ENCODE measurements at regions not wholly inside any gene's neighbourhood (a gene's known extent, or its start where the extent isn't known, plus 50 kb on each side); places are given as distances from the start of the nearest gene placed in this dataset.

DNA sequence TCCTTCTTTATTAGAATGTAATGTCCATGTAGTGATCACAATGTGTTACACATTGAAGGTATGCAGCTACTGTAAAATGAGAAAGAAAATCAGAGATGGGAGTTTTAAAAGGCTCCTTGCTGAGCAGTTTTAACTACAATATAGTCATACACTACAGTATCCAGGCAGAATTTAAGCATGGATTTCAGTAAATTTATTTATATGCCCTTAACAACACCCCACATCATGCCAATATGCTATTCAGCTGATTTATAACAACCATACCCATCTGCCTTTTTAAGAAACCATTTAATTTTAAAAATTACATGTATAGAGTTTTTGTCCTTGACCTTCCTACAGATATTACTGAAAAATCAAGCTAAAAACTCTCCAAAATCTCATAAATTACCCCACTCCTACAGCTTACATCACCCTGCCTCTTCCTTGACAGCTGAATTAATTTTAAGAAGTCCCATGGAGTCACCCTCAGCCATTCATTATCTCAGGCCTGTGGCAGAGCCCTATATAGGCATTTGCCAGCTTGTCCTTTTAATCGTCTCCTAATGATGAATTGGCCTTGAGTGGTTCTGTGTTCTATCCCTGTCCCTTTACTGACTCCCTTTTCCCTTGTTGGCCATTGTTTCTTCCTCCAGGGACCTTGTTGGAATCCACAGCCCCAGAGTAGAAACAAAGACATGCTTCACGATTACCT is 797.6 kb upstream of the ARRDC4 start:
- no peak for DNase-seq (ENCODE audit: low read depth, low spot score)

DNA sequence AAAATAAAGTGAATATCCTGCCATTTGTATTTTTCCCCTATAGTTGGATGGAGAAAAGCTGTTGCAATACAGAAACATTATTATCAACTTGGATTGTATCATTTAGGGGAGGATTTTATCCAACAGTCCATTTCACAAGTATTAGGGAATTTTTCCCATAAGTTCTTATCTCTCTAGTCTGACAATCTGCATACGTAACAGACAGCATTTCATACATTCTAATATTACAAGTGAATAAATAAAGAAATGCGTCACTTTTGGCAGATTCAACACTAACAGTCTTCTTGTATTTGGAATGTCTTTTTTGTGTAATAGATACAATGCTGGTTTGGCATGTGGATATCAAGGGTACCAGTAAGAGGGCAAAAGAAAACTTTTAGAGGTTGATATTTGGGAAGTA is 795.3 kb upstream of the ARRDC4 start:
- no peak for DNase-seq (ENCODE audit: low read depth, low spot score)

DNA sequence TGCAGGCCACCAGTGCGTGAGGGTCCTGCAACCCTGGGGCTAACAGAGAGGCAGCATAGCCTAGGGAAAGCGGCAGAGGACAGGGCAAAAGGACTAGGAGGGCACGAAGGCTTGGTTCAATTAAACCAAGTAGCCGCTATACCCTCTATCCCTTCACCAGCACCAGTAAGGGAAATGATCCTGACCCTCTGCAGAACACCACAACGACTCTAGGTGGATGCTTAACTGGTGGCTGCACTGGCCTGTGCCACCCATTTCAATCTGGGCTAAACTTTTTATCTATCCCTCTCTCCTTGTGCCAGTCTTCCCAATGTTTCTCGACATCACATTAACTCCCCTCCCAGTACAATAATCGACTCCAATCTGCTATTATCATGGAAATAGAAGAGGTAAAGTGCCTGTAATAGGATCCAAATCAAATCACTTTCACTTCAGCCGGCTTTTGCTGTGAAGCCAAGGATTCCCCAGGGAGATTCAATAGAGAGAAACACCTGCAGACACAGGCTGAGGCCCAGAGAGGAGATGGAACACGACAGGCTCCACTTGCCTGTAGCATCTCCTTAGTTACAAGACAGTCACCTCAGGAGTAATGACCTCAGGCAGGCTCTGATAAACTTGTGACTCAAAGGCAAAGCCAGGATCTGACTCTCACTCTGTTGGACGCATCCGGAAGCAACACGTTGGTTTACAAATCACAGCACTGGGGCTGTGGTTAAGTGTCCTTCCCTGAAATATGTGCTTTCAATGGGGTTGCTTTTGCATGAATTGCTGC is 791.6 kb upstream of the ARRDC4 start:
- DNase-seq (ENCODE audit: low read depth, low spot score) = no peak

DNA sequence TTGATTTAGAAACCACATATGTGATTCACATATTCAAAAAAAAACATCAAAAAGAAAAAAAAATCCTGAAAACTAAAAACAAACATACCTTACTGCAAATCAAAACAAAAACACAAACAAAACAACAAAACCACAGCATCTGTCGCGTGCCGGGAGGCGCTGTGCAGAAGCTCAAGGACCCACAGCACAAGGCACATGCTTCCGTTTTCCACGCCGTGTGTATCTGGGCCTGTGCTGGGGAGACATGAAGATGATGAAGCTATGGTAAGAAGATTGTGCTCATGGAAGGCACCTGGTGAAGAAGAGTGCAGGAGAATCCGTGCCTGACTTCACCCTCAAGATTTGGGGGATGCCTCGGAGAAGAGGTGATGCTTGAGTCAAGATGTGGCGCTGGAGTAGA is 788.9 kb upstream of the ARRDC4 start:
- DNase-seq (ENCODE audit: low read depth, low spot score) = no peak

DNA sequence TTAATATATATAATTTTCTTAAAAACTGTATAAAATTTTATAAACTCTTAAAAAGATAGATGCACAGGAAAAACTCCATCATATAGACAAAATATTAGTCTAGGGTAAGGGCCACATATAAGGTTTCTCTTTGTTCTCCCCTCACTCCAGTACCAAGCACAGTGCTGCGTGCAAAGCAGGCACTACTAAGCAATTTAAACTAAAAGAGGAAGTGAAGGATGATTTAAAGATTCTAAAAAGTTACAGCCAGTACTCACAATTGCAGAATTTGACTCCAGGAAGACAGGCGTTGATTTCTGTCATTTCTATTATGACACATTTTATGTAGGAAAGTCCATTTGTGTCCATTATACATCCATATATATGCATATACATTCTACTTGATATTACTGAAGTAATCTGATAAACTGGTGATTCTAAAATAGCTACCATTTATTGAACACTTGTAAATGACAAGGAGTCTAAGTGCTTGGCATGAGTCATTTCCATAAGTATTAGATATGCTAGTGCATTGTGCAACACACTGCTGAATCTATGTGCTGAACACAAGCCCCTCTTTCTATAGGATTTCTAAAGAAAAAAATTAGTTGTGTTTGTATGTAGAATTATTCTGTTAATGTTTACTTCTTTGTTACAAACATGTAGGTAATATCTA is 785.5 kb upstream of the ARRDC4 start:
- DNase-seq (ENCODE audit: low read depth, low spot score) = no peak

DNA sequence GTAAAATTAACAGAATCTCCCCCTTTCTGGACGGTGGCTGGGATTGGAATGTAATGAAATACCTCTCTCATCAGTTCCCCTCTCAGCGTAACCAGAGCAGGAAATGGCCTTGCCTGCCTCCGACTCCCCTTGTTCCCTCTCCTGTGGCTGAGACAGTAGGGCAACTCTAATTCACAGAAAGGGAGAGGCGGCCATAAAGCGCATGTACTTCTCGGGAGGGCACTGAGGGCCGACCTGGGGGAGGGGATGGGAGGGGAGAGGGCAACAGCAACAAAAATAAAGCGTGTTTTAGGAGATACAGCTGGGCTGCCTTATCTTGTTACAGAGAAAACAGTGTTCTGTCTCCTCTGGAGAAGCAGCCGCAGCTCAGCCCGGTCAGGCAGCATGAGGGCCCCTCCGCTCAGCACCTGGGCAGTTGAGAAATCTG is 783.3 kb upstream of the ARRDC4 start:
- DNase-seq (ENCODE audit: low read depth, low spot score) = no peak

DNA sequence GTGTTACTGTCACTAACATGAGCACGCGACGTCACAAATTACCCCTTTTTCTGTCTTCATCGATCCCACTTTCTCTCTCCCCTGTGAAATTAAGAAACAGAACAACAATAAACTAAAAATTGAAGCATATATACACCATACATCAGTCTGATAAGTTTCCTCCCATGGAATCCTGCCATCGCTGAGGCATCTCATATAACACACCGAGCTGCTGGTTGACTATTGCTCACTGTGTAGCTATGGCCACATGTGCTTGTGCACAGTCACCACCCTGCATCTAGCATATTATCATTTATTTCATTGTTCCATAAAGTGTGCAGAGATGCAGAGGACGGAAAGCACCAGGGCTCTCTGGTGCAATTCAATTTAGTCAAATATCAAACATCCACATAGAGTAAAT is 777.9 kb upstream of the ARRDC4 start:
- DNase-seq (ENCODE audit: low read depth, low spot score) = no peak

DNA sequence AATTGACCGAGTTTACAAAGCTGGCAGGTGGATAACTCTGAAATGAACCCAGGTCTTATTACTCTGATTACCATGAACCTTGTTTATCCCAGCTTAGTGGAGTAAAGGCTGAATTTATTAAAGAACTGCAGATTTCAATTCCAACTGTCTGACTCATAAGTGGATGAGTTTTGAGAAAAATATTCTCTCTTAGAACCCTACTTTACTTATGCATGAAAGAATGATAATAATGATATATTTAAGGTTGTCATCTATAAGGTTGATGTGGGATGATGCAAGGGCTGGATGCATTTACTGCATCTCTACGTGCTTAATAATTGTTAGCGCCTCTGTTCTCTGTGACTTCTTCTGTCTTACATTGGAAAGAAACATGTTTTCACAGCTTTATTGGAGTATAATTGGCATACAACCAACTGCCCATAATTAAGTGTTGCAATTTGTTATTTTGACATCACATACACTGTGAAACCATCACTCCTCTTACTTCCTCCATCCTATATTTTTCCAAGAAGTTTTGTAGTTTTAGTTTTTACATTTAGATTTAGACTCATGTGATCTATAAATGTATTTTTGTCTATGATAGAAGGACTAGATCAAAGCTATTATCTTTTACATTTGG is 771.2 kb upstream of the ARRDC4 start:
- no peak for DNase-seq (ENCODE audit: low read depth, low spot score)

DNA sequence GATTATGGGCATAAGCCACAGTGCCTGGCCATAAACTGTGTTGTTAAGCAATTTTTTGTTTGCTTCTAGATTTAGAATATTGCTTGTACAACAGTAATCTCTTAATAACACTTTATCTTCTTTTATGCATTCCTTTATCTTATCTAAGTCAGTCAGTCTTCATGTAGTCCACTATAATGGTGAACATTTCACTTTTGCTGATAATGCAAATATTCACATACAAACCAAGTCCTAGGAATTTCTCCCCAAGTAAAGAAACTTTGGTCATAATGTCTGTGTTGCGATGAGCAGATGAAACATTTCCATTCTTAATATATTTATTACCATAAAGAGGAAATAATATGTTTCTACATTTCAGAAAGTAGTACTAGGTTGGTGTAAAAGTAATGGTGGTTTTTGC is 765.8 kb upstream of the ARRDC4 start:
- no peak for DNase-seq (ENCODE audit: low read depth, low spot score)

DNA sequence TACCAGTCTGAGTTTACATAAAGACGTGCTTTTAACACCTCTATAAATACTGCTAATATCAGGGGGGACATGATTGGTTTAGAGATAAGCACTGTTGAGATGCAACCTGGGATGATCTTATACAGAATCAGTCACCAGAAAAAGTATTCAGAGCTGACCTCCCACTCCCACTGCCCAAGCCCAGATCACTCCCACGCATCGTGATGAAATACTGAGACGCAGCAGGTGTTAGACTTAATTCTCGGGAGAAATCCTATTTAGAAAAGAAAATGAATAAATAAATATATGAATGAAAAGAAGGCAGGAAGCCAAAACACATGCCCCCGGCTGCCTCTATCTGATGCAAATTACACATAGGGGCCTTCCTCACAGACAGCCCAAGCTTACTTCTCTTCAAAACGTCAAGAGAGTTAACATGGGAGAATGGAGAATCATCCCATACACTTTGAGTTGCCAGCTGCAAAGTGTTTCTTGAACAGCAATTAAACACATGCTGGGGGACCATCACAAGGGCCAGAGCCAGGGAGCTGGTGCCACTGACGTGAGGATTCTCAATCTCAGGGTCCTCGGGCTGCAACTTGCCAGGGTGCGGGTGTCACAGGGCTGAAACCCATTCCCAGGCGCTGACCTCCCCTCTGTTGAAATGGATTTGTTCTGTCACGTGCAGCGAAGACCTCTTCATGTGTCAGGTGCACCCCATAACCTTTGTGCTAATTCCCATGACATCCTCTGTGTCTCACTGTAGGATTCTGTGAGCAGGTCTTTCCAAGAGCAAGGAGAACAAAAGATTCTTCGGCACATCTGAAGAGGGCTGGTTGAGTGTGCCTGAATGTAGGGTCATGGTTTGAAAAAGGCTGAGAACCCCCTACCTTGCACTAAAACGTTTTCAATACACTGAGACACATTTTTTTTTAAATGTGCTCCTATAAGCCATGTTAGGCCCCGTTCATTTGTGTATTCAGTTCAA is 764.2 kb upstream of the ARRDC4 start:
- DNase-seq (ENCODE audit: low read depth, low spot score) = no peak

DNA sequence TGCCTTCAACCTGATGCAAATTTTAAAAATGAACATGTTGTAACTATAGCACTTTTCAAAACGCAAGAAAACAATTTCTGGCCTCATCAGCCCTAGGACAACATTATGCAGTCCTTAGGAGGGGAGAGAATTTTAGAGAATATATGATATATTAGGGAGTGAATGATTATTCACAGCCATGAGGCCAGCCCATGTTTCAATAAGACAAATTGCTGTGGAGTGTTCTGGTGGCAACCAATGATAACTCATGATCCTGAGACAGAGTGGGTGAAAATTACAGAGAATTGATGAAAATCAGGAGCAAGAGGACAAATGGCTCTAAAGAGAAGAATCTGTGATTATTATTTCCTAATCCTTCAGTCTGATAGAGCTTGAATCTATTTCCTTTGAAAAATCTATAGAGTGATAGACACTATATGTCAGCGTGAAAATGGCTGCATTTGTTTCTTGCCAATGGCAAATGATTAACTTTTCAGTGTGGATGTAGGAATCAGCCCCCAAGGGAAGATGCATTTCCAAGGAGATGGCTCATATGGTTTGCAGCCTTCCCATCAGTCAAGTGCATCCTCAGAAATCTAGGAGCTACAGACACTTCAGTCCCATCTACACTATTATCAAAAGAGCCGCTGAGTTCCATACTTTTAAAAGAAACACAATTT is 761.0 kb upstream of the ARRDC4 start:
- no peak for DNase-seq (ENCODE audit: low read depth, low spot score)

DNA sequence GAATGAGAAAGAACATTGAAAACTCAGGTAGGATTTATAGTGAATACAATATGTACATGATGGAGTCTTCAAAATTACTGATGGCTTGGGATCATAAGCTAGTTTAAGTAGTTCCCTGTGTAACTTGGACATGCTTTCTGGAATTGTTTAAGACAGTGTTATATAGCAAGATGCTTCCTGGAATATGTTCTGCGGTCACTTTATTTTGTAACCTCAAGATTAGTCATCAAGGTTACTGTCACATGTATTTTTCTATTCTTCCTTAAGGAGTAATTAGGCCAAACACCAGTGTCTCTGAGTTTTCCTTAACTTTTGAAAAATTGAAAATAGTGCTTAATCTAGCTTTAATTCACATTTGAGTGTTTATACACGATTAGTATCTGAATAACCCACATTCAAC is 760.3 kb upstream of the ARRDC4 start:
- DNase-seq (ENCODE audit: low read depth, low spot score) = no peak

DNA sequence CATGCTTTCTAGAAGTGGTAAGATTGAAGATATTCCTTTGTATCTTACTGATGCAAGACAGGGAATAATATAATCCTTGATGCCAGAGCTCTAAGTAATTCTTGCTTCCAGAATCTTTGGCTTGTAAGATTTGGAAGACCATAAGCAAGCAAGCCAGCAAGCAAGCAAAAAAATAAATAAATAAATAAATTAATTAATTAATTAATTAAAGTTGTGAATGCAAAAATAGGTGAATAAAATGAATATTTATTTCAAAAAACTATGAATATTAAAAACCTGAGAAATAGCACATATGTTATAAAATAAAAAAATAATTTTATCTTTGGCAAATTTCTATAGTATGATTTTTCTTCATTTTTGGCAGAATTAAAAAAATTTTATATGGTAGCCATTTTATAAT is 750.2 kb upstream of the ARRDC4 start:
- no peak for DNase-seq (ENCODE audit: low read depth, low spot score)

DNA sequence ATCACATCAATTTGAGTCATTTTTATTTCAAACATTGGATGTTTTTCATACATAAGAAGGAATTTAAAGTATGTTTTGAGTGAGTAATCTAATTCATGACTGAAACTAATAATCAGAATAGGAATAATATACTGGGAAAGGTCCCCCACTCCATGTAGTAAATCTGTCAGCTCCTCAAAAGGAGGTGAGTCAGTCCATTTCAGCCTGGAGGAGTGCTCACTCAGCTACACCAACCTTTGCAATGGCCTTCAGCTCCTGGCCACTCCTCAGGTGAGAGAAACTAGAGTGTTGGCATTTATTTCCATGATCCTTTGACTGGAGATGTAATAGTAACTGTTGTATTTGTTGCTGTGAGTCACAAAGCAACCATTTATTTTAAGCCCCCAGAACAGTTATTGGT is 744.9 kb upstream of the ARRDC4 start:
- DNase-seq (ENCODE audit: low read depth, low spot score) = no peak

DNA sequence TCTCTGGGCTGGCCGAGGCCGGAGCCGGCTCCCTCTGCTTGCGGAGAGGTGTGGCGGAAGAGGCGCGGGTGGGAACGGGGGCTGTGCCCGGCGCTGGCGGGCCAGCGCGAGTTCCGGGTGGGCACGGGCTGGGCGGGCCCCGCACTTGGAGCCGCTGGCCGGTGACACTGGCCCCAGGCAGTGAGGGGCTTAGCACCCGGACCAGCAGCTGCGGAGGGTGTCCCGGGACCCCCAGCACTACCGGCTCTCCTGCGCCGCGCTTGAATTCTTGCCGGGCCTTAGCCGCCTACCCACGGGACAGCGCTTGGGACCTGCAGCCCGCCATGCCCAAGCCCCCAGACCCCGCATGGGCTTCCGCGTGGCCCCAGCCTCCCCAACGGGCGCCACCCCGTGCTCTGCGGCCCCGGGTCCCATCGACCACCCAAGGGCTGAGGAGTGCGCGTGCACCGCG is 736.3 kb upstream of the ARRDC4 start:
- DNase-seq (ENCODE audit: low read depth, low spot score) = no peak

DNA sequence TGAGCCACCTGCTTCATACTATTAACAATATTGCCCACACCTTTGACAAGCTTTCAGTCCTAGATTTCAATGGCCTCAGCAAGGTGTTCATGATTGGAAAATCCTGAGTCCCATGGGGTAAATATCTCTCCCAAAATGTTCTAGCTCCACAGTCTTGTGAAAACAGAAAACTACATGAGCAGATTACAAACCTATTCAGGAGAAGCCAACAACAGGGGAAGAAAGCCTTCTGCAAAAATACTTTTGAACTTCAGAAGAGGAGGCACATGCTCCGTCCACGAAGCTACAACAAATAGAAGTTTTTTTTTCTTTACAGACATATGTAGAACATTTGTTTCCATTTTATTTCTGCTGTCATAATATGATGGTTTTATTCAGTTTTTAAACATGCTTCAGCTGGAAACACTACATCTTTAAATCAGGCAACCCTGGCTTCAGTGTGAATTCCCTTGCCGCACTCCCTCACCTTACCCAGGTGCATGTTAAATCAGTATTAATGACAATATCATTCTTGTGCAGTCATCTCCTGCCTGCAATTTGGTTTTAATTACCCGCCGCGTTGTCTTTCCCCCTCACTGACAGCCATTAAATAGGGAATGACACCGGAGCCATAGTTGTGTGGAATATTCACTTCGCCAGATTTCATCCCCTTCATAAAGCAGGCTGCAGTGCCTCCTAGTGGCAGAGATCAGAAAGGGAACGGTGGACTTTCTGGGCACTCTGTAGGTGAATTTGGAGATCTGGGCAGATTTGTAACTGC is 725.5 kb upstream of the ARRDC4 start:
- peak; percentile 65 for DNase-seq (ENCODE audit: low read depth, low spot score)

DNA sequence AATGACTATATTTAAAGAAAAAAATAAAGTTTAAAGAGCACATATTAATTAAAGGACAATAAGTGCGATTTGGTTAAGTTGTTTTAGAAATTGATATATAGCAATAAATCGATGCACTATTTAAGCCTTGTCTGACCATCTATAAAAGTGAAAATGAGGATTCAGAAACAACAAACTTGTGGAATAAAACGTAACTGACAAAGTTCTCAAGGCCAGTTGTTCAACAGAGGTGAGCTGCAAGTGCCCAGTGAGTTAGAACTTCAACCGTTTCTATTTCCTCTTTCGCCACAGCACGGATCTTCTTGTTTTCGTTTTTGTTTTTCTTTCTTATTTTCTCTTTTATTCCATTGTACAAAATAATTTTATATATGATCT is 724.9 kb upstream of the ARRDC4 start:
- DNase-seq (ENCODE audit: low read depth, low spot score) = no peak

DNA sequence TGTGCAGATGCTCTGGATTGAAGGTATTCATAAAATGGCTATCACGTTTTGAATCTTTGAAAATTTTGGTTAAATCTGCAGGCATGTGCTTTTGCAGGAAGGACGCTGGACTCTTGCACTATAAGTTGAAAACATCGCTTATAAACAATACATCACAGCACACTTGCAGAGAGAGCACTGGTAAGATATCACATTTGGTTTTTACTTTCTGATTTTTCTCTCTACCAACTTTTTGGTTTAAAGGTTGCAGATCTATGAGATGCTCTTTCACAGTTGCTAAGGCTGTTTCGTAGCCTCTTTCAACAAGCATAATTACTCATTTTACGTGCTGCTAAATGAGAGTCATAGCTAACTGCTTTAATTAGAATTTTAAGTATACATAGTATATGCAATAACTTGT is 724.4 kb upstream of the ARRDC4 start:
- no peak for DNase-seq (ENCODE audit: low read depth, low spot score)

DNA sequence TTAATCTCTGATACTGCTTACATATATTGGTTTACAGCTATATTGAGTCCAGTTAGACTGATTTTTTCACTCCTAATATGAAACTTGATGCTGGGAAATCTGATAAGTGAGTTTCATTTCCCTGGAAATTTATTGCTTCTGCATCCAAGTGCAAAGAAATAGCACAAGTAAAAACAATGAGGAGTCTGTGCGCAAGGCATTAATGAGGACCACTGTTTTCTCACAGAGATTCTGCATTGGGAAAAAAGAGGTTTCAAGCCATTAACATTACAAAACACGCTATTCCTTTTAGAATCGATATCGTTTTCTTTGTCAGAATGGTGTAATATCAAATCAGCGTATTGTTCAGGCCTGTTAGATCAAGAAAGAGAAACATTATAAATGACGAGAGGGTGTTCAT is 723.3 kb upstream of the ARRDC4 start:
- no peak for DNase-seq (ENCODE audit: low read depth, low spot score)

DNA sequence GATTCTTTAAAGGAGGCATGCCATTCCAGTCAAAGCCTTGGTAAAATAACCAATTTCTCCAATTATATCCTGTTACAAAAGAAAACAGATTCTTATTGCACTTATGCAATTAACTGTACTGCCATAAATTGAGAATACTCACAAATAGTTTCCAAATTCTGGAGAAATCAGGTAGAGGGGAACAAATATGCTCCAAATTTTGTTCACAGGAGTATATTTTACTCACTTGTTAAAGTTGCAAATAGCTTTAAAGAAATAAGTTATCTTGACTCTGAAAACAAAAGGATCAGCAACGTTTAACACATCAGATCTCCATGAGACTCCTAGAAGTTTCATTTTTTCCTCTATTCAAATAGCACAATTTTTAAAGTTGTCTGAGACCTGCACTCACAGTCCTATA is 712.1 kb upstream of the ARRDC4 start:
- no peak for DNase-seq (ENCODE audit: low read depth, low spot score)
